PFSK-1 (cell line): ENCODE measurements at regions not wholly inside any gene's neighbourhood (a gene's known extent, or its start where the extent isn't known, plus 50 kb on each side); places are given as distances from the start of the nearest gene placed in this dataset.

ENCODE experiments used
- POLR2AphosphoS5 ChIP-seq: IDR thresholded peaks from 2 replicates; pipeline ENCODE4 v1.6.1; 2012; ENCODE audit warnings: low read depth, mild to moderate bottlenecking, control low read depth, low read length, moderate library complexity
- REST ChIP-seq, 2 experiments: IDR thresholded peaks; 2 replicates each; pipeline versions ENCODE4 v1.6.1 to v1.8.0; 2011 to 2012; ENCODE audit warnings: low read depth in 2 of 2, low read length in 2 of 2, control low read depth in 1 of 2, inconsistent platforms in 1 of 2, mild to moderate bottlenecking in 1 of 2, moderate library complexity in 1 of 2; ENCODE audit not compliant: insufficient read depth in 1 of 2

- TF ChIP-seq POLR2AphosphoS5 (no peak), REST (IDR thresholded peaks at IDR 0.05; ENCODE audit: insufficient read depth in 1 of 2, low read depth in 2 of 2, low read length in 2 of 2) (peak in 1 of 2 experiments; percentile 68; a peak in 2 of 4 replicates)
Observed at GRCh38 chr15:62896969-62897486, 145.5 kb upstream of the TPM1 start.
